Heart left ventricle (tissue), 16 donors: ENCODE measurements at regions not wholly inside any gene's neighbourhood (a gene's known extent, or its start where the extent isn't known, plus 50 kb on each side); places are given as distances from the start of the nearest gene placed in this dataset.

Source experiments
- ATAC-seq, 4 donors: fragments of 200-7000 bp; cut with Tn5 transposase; one replicate each; pipeline ENCODE4 v1.9.1; 2020 to 2022; ENCODE audit warnings: moderate library complexity in 4 of 4, mild to moderate bottlenecking in 3 of 4, moderate number of reproducible peaks in 1 of 4
- DNase-seq, 5 donors: peaks; one replicate each; pipeline ENCODE4 v3.0.0-alpha.2; 2020
- H3K27ac ChIP-seq, 12 donors: fragments of 200-600 bp; sonication (generic) in 4 of 12; one replicate each; pipeline versions ENCODE4 v1.5.0 to v1.8.0; 2016 to 2022; ENCODE audit warnings: mild to moderate bottlenecking in 2 of 12
- H3K27me3 ChIP-seq, 9 donors: fragments of 200-600 bp; sonication (generic) in 2 of 9; one replicate each; pipeline versions ENCODE4 v1.5.1 to v1.8.0; 2016 to 2022; ENCODE audit warnings: mild to moderate bottlenecking in 3 of 9
- H3K36me3 ChIP-seq, 9 donors: fragments of 200-600 bp; sonication (generic) in 2 of 9; one replicate each; pipeline versions ENCODE4 v1.5.0 to v1.8.0; 2018 to 2022; ENCODE audit warnings: mild to moderate bottlenecking in 2 of 9
- H3K4me1 ChIP-seq, 12 donors: fragments of 200-600 bp; sonication (generic) in 4 of 12; one replicate each; pipeline versions ENCODE4 v1.5.0 to v1.8.0; 2016 to 2022; ENCODE audit warnings: mild to moderate bottlenecking in 3 of 12
- H3K4me3 ChIP-seq, 12 donors: fragments of 200-600 bp; sonication (generic) in 4 of 12; one replicate each; pipeline versions ENCODE4 v1.5.0 to v1.8.0; 2017 to 2022; ENCODE audit warnings: mild to moderate bottlenecking in 9 of 12, moderate library complexity in 4 of 12
- H3K9me3 ChIP-seq, 12 donors: fragments of 200-600 bp; sonication (generic) in 4 of 12; one replicate each; pipeline versions ENCODE4 v1.5.0 to v1.8.0; 2016 to 2022; ENCODE audit warnings: mild to moderate bottlenecking in 1 of 12
- CTCF ChIP-seq, 12 donors: fragments of 200-600 bp; sonication (generic) in 4 of 12; IDR thresholded peaks; one replicate each; pipeline versions ENCODE4 v1.5.0 to v1.8.0; 2018 to 2022; ENCODE audit warnings: antibody characterized with exemption in 12 of 12, mild to moderate bottlenecking in 5 of 12
- POLR2A ChIP-seq, 2 donors: fragments of 450-650 bp; IDR thresholded peaks; one replicate each; pipeline ENCODE4 v1.6.1; 2017; ENCODE audit warnings: antibody characterized with exemption in 2 of 2, mild to moderate bottlenecking in 2 of 2, moderate library complexity in 2 of 2
- WGBS, 4 donors: extraction: QIAGEN DNeasy Blood & Tissue Kit in 2 of 4; methylation state at CpG; one replicate each; pipeline versions ENCODE4 v1.1.5 to v1.1.7; 2013 to 2018; 5-methylcytosine and 5-hydroxymethylcytosine counted together
- intact Hi-C, 10 donors: fragments of 100-400 bp; cut with DNase I; formaldehyde crosslinking; loops; one replicate each; pipeline versions ENCODE4 v1.11.1 to v1.14.2; 2022
- donor health status: ischemic (EF 13 %, LVEDD 7.1; RV severe dilation, severe dysfunction).
- donor health status: healthy with polysubstance abuse.
- donor health status: DM: no; HTN: yes; CAD: no.
- donor health status: DM: no; HTN: no; CAD: no.
- donor health status: ischemic (EF 25% LVEDD 6.9; RV normal size, moderate dysfunction).
- donor health status: ischemic (EF 25% LVEDD 5.7; RV mildly dilated, moderate dysfunction).
- donor health status: healthy.
- donor health status: DM: yes; HTN: yes; CAD: no.
- donor health status: ischemic (EF 35%, LVEDD 5.7; RV mildly dilated, moderate dysfunction).
- donor health status: nonischemic (EF 11% LVEDD 7.7; RV severe dilation, severe dysfunction).
- donor health status: DM: yes; HTN: yes; CAD: no.
- donor health status: PGD.
- donor health status: ischemic (EF 29% LVEDD 5.4; RV normal size, mild dysfunction).
- donor health status: nonischemic (EF 23%, LVEDD 6.1; RV moderate dilation, normal function).

DNA sequence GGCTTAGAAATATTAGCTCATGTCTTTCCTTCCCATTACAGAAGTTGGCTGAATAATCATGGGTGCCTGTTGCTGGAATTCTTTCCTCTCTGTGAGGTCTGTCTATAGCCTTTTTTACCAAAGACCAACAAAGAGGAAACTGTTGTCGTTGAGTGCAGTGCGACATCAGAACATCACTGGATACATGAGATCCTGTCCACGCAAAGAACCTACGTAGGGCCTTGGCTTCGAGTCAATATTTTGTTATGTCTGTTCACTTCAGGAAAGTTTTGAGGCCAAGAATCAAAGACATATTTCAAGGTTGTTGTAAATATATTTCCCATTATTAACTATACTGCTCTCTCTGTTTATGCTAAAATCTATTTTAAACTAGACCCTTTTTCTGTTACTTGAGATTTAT is 101.5 kb upstream of the IL12A start:
- no peak for TF ChIP-seq CTCF (IDR thresholded peaks at IDR 0.05)
- no peak for TF ChIP-seq POLR2A (IDR thresholded peaks at IDR 0.05)
- no peaks in the 10 kb centered on the region for H3K27me3 ChIP-seq
- 53 to 61% (median 59%) methylated on average over 5 of the region's 5 CpGs for WGBS, 4 donors
- DNase-seq (no peak), ATAC-seq (peak in 2 of 4 donors; percentile 14 to 18)
- H3K36me3 ChIP-seq = peaks cover 0 to 50% (median 6%) of the 10 kb centered on the region in 9 donors
- peaks cover 7 to 77% (median 59%) of the 10 kb centered on the region in 12 donors for H3K4me1 ChIP-seq
- H3K9me3 ChIP-seq = no peaks in the 10 kb centered on the region
- intact Hi-C loops = loop anchor here in 7 of 10 donors (2.0 to 10.0 kb wide), 9 partner anchors 50 to 122 kb away; partner anchors contain the start of genes SCHIP1 (in 2 of the 7) and IL12A (in 1 of the 7)
- peak overlapping the region in 4 of 12 donors; percentile 14 to 49 (median 38) for H3K27ac ChIP-seq
- H3K4me3 ChIP-seq = no peak overlapping the region

DNA sequence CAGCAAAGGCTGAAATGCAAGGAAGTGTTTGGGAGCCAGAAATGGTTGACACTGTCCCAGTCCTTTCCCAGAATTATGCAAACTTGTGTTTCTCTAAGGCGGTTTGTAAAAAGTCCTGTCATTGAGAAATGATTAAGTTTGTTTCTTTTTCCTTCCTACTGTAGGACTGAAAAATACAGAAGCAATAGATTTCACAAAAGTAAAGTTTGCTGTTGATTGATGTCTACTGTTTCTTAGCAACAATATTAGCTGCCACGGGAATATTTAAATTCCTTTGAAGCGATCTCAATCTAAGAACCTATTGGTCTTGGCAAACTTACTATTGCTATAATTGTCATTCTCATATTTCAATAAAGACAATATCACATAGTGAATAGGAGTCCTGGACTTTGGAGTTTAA is 100.7 kb upstream of the IL12A start:
- peaks cover 4 to 77% (median 59%) of the 10 kb centered on the region in 12 donors for H3K4me1 ChIP-seq

GRCh38 chr3:159892171-159892795 is 96.4 kb upstream of the IL12A start:
- Histone ChIP-seq H3K27ac (peak overlapping the region; percentile 5 to 59 (median 48)), H3K4me1 (peaks cover 0 to 75% (median 50%) of the 10 kb centered on the region in 12 donors), H3K4me3 (no peak overlapping the region), H3K27me3 (no peaks in the 10 kb centered on the region), H3K9me3 (no peaks in the 10 kb centered on the region), H3K36me3 (peaks cover 0 to 88% (median 8%) of the 10 kb centered on the region in 9 donors)
- DNase-seq (peak in 4 of 5 donors; percentile 43 to 62 (median 51)), ATAC-seq (peak; percentile 60 to 81 (median 78))
- 43 to 55% (median 48%) methylated on average over 2 of the region's 2 CpGs for WGBS, 4 donors
- TF ChIP-seq CTCF (IDR thresholded peaks at IDR 0.05) = no peak
- intact Hi-C loops = loop anchor here in 3 of 10 donors (5.0 kb wide), 3 partner anchors 65 to 100 kb away; partner anchors contain the start of gene IL12A (in 1 of the 3)

More for the DNA sequence above, 100.7 kb upstream of the IL12A start:
- WGBS, 4 donors = 60 to 73% (median 69%) methylated on average over 3 of the region's 3 CpGs
- Histone ChIP-seq H3K4me3 (no peak overlapping the region), H3K9me3 (no peaks in the 10 kb centered on the region), H3K36me3 (peaks cover 0 to 56% (median 8%) of the 10 kb centered on the region in 9 donors), H3K27ac (peak overlapping the region in 4 of 12 donors; percentile 14 to 49 (median 38)), H3K27me3 (no peaks in the 10 kb centered on the region)
- no peak for DNase-seq
- intact Hi-C loops = loop anchor here in 7 of 10 donors (2.0 to 10.0 kb wide), 9 partner anchors 51 to 123 kb away; partner anchors contain the start of genes SCHIP1 (in 2 of the 7) and IL12A (in 1 of the 7)
- TF ChIP-seq POLR2A (IDR thresholded peaks at IDR 0.05) = no peak
- ATAC-seq = no peak

DNA sequence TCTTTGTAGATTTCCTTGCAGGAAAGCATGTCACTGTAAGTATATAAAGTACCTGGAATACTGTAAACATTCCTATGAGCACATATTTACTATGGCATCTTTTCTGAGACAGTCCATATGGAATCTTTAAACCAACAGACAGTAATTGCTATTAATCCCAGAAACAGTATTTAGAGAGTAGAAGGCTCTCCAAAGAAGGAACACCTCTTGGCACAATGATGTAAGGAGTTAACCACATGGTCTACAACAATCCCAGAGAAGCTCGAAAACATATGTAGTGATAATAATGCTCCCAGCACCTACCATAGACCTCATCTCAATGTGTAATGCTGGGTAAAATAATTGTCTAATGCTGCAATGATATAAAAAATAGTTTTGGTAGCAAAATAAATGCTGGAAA is 95.8 kb upstream of the IL12A start:
- H3K27ac ChIP-seq = peak overlapping the region in 11 of 12 donors; percentile 5 to 59 (median 50)
- peaks cover 0 to 88% (median 6%) of the 10 kb centered on the region in 9 donors for H3K36me3 ChIP-seq
- peaks cover 0 to 76% (median 48%) of the 10 kb centered on the region in 12 donors for H3K4me1 ChIP-seq

More for the DNA sequence above, 95.8 kb upstream of the IL12A start:
- H3K4me3 ChIP-seq = no peak overlapping the region
- TF ChIP-seq POLR2A (IDR thresholded peaks at IDR 0.05) = no peak
- TF ChIP-seq CTCF (IDR thresholded peaks at IDR 0.05) = no peak
- no peak for DNase-seq
- no peaks in the 10 kb centered on the region for H3K9me3 ChIP-seq
- intact Hi-C loops = loop anchor here in 3 of 10 donors (5.0 kb wide), 3 partner anchors 66 to 100 kb away; partner anchors contain the start of gene IL12A (in 1 of the 3)
- no peak for ATAC-seq
- 26 to 42% (median 39%) methylated on average over 1 of the region's 1 CpG for WGBS, 4 donors
- H3K27me3 ChIP-seq = no peaks in the 10 kb centered on the region
